Suprapubic skin (tissue), 4 donors: ENCODE measurements at regions not wholly inside any gene's neighbourhood (a gene's known extent, or its start where the extent isn't known, plus 50 kb on each side); places are given as distances from the start of the nearest gene placed in this dataset.

Experiments
- DNase-seq, 2 donors: peaks; one replicate each; pipeline ENCODE4 v3.0.0-alpha.2; 2019; ENCODE audit warnings: low spot score in 2 of 2
- H3K27ac ChIP-seq: fragments of 200-600 bp; sonication (generic); one replicate; pipeline ENCODE4 v1.5.1; 2019
- H3K27me3 ChIP-seq: fragments of 200-600 bp; sonication (generic); one replicate; pipeline ENCODE4 v1.5.1; 2019
- H3K36me3 ChIP-seq: fragments of 200-600 bp; sonication (generic); one replicate; pipeline ENCODE4 v1.5.1; 2019
- H3K4me1 ChIP-seq: fragments of 200-600 bp; sonication (generic); one replicate; pipeline ENCODE4 v1.5.1; 2019
- H3K4me3 ChIP-seq: fragments of 200-600 bp; sonication (generic); one replicate; pipeline ENCODE4 v1.5.1; 2019; ENCODE audit warnings: mild to moderate bottlenecking
- H3K9me3 ChIP-seq: fragments of 200-600 bp; sonication (generic); one replicate; pipeline ENCODE4 v1.5.1; 2019
- EP300 ChIP-seq: sonication (generic); formaldehyde crosslinking; IDR thresholded peaks from one replicate; pipeline ENCODE4 v1.6.1; 2017; ENCODE audit warnings: antibody characterized with exemption
- POLR2A ChIP-seq, 2 donors: fragments of 450-650 bp; IDR thresholded peaks; one replicate each; pipeline ENCODE4 v1.6.1; 2017; ENCODE audit warnings: antibody characterized with exemption in 2 of 2, mild to moderate bottlenecking in 2 of 2, moderate library complexity in 2 of 2
- POLR2AphosphoS5 ChIP-seq, 3 donors: sonication (generic); formaldehyde crosslinking; IDR thresholded peaks; one replicate each; pipeline ENCODE4 v1.6.1; 2017; ENCODE audit warnings: antibody characterized with exemption in 3 of 3
- WGBS: methylation state at CpG from one replicate; pipeline ENCODE4 v1.1.5; 2018; 5-methylcytosine and 5-hydroxymethylcytosine counted together
- TF ChIP-seq, protein P1 (sequence below), 2 donors: fragments of 200-600 bp in 1 of 2; fragments of 450-650 bp in 1 of 2; sonication (generic) in 1 of 2; IDR thresholded peaks; one replicate each; pipeline ENCODE4 v1.5.1; 2016 to 2019; ENCODE audit warnings: antibody characterized with exemption in 2 of 2, mild to moderate bottlenecking in 1 of 2, moderate library complexity in 1 of 2

DNA sequence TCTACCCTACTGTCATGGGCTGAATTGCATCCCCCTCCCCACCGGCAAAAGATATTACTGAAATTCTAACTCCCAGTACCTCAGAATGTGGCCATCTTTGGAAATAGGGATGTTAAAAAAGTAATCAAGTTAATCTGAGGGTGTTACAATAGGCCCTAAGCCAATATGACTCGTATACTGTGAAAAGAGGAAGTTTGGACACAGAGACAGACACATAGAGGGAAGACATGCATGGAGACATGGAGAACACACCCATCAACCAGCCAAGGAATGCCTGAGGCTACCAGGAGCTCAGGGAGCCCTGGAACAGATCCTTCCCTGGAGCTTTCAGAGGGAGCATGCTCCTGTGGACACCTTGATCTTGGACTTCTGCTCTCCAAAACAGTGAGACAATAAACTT is 138.2 kb upstream of the ADO start:
- TF ChIP-seq POLR2A (IDR thresholded peaks at IDR 0.05) (no peak), POLR2AphosphoS5 (IDR thresholded peaks at IDR 0.05) (no peak), EP300 (no peak)
- TF ChIP-seq, protein P1, sequence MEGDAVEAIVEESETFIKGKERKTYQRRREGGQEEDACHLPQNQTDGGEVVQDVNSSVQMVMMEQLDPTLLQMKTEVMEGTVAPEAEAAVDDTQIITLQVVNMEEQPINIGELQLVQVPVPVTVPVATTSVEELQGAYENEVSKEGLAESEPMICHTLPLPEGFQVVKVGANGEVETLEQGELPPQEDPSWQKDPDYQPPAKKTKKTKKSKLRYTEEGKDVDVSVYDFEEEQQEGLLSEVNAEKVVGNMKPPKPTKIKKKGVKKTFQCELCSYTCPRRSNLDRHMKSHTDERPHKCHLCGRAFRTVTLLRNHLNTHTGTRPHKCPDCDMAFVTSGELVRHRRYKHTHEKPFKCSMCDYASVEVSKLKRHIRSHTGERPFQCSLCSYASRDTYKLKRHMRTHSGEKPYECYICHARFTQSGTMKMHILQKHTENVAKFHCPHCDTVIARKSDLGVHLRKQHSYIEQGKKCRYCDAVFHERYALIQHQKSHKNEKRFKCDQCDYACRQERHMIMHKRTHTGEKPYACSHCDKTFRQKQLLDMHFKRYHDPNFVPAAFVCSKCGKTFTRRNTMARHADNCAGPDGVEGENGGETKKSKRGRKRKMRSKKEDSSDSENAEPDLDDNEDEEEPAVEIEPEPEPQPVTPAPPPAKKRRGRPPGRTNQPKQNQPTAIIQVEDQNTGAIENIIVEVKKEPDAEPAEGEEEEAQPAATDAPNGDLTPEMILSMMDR (IDR thresholded peaks at IDR 0.05): no peak
- no peak overlapping the region for H3K4me3 ChIP-seq
- H3K27ac ChIP-seq: no peak overlapping the region
- DNase-seq: no peak
- 39% methylated on average over 2 of the region's 2 CpGs for WGBS
- H3K27me3 ChIP-seq: no peaks in the 10 kb centered on the region
- H3K9me3 ChIP-seq: no peaks in the 10 kb centered on the region
- no peaks in the 10 kb centered on the region for H3K4me1 ChIP-seq
- H3K36me3 ChIP-seq: no peaks in the 10 kb centered on the region

DNA sequence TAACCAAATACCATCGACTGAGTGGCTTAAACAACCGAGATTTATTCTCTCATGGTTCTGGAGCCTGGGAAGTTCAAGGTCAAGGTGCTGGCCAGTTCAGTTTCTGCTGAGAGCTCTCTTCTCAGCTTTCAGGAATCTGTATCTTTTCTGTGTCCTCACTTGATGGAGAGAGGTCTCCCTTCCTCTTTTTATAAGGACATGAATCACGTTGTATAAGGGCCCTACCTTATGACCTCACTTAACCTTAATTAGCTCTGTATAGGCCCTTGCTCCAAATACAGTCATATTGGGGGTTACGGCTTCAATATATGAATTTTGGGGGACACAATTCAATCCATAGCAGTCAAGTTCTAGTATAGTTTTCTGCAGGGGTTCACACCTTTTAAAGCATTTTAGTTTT is 135.2 kb upstream of the ADO start:
- H3K4me1 ChIP-seq: no peaks in the 10 kb centered on the region
- H3K36me3 ChIP-seq: no peaks in the 10 kb centered on the region
- 74% methylated on average over 4 of the region's 4 CpGs for WGBS
- no peak overlapping the region for H3K27ac ChIP-seq
- TF ChIP-seq POLR2AphosphoS5 (IDR thresholded peaks at IDR 0.05): no peak
- no peak for TF ChIP-seq POLR2A (IDR thresholded peaks at IDR 0.05)
- no peak for TF ChIP-seq EP300
- TF ChIP-seq, protein P1 (IDR thresholded peaks at IDR 0.05): no peak
- no peaks in the 10 kb centered on the region for H3K27me3 ChIP-seq
- DNase-seq: no peak
- no peaks in the 10 kb centered on the region for H3K9me3 ChIP-seq
- H3K4me3 ChIP-seq: no peak overlapping the region

DNA sequence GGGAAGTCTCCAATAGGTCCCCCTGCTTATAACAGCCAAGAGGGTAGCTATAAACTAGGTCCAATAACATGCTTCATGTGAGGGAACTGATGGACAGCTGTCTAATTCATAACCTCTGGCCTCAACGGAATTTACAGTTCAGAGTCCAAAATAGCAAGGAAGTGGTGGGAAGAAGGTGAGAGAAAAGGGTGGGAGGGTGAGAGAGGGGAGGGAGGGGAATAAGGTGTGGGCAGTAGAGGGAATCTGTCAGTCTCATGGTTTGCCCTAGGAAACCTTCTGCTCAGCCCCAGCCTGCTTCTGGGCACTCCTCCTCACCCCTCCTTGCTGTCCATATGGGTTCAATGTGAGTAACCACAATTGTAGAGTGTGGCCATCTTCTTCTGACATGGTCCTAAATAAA is 133.4 kb upstream of the ADO start:
- WGBS: 55% methylated on average over 1 of the region's 1 CpG
- Histone ChIP-seq H3K4me1 (no peaks in the 10 kb centered on the region), H3K4me3 (no peak overlapping the region), H3K9me3 (no peaks in the 10 kb centered on the region), H3K27ac (no peak overlapping the region), H3K36me3 (no peaks in the 10 kb centered on the region), H3K27me3 (no peaks in the 10 kb centered on the region)
- no peak for DNase-seq
- TF ChIP-seq POLR2AphosphoS5 (IDR thresholded peaks at IDR 0.05): no peak
- TF ChIP-seq, protein P1 (IDR thresholded peaks at IDR 0.05): no peak
- no peak for TF ChIP-seq EP300

DNA sequence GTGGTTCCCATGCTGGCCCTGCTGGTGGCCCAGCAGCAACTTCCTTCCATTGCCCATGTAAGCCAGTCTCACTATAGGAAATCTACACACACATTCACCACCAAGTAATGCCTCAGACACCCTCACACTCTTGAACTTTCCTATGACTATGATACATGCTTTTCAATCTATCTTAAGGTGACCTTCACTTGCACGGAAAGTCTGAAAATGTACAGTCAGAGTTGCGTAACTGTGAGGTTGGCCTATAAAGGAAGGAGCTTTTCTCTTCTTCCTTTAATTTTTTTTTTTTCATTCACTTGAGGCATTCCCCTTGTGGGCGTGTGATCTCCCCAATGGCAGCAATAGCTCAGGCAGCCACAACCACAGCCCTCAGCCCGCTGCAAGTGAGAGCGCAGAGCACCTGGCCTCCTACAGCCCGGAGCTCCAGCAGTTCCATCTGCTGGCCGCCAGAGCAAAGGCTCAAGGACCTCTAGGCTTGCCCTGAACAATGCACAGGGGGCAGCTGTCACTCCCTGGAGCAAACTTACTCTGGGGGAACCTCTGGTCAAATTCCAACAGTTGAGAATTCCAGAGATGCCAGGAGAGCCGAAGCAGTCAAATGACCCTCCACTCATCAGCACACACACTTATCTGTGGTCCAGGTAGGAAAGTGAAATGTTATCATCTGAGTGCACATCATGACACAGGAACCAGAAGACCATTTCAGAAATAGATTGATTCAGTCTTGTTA is 123.1 kb upstream of the ADO start:
- 71% methylated on average over 7 of the region's 8 CpGs for WGBS
- Histone ChIP-seq H3K27me3 (no peaks in the 10 kb centered on the region), H3K4me1 (no peaks in the 10 kb centered on the region)

DNA sequence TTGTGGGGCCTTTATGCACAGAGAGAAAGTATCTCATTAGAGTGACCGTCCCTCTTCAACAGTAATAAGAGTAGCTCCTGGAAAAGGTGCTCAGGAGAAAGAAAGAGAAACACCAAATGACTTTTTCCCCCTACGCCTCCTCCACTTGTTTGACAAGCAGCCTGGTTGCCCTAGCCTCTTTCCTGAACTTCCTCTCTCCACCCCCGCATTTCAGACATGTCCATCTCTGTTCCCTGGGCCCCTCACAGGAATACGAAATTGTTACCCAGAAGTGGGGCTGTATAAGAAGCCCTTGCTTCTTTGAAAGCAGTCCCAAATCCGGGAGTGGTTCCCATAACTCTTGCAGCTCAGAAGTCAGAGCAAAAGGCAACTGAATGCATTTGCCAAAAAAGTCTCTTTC is 119.6 kb upstream of the ADO start:
- Histone ChIP-seq H3K4me3 (no peak overlapping the region), H3K9me3 (no peaks in the 10 kb centered on the region), H3K27ac (no peak overlapping the region), H3K4me1 (no peaks in the 10 kb centered on the region), H3K36me3 (no peaks in the 10 kb centered on the region), H3K27me3 (no peaks in the 10 kb centered on the region)
- DNase-seq: no peak
- no peak for TF ChIP-seq POLR2A (IDR thresholded peaks at IDR 0.05)
- TF ChIP-seq EP300: no peak
- no peak for TF ChIP-seq POLR2AphosphoS5 (IDR thresholded peaks at IDR 0.05)
- TF ChIP-seq, protein P1 (IDR thresholded peaks at IDR 0.05): no peak
- WGBS: 79% methylated on average over 5 of the region's 5 CpGs

More for the DNA sequence above, 123.1 kb upstream of the ADO start:
- no peak for TF ChIP-seq POLR2AphosphoS5 (IDR thresholded peaks at IDR 0.05)
- no peak for TF ChIP-seq EP300
- TF ChIP-seq, protein P1 (IDR thresholded peaks at IDR 0.05): no peak
- no peak for TF ChIP-seq POLR2A (IDR thresholded peaks at IDR 0.05)
- Histone ChIP-seq H3K36me3 (no peaks in the 10 kb centered on the region), H3K4me3 (no peak overlapping the region), H3K9me3 (no peaks in the 10 kb centered on the region), H3K27ac (no peak overlapping the region)
- DNase-seq: no peak
